ENCODE measurements at regions not wholly inside any gene's neighbourhood (a gene's known extent, or its start where the extent isn't known, plus 50 kb on each side); places are given as distances from the start of the nearest gene placed in this dataset.

- TF ChIP-seq OSR1 (CRISPR knock-in tag; IDR thresholded peaks at IDR 0.05): no peak
- TF ChIP-seq ISL1 (CRISPR knock-in tag; IDR thresholded peaks at IDR 0.05): no peak
- TF ChIP-seq BACH2 (CRISPR knock-in tag; IDR thresholded peaks at IDR 0.05; ENCODE audit: borderline replicate concordance): no peak
Observed at GRCh38 chr1:72635719-72636118, 353.4 kb upstream of the NEGR1 start.
